ENCODE measurements at regions not wholly inside any gene's neighbourhood (a gene's known extent, or its start where the extent isn't known, plus 50 kb on each side); places are given as distances from the start of the nearest gene placed in this dataset.
"Not testable (repeated sequence)": the region's sequence is repeated elsewhere in the genome, so short reads cannot be mapped to it uniquely, and the experiment has no call there.

GRCh38 chr10:16117305-16117695 lies 257.0 kb upstream of the MINDY3 start:
- DNase-seq, result no peak

GRCh38 chr10:16119445-16119844 lies 259.1 kb upstream of the MINDY3 start:
- DNase-seq, result no peak

GRCh38 chr10:16120563-16120962 lies 260.3 kb upstream of the MINDY3 start:
- DNase-seq, result no peak

- no peak for DNase-seq
Measured at GRCh38 chr10:16141499-16141898, 281.2 kb upstream of the MINDY3 start.

GRCh38 chr10:16146993-16147392 lies 286.7 kb upstream of the MINDY3 start:
- no peak for DNase-seq

- DNase-seq, result no peak
Measured at GRCh38 chr10:16155834-16156233, 281.0 kb upstream of the PTER start.

- no peak for DNase-seq
Measured at GRCh38 chr10:16156681-16157080, 280.1 kb upstream of the PTER start.

- DNase-seq, result not testable (repeated sequence)
Measured at GRCh38 chr10:16165067-16165466, 271.7 kb upstream of the PTER start.

GRCh38 chr10:16182144-16182543 lies 254.7 kb upstream of the PTER start:
- no peak for DNase-seq

GRCh38 chr10:16182688-16183087 lies 254.1 kb upstream of the PTER start:
- no peak for DNase-seq

GRCh38 chr10:16184096-16184597 lies 252.7 kb upstream of the PTER start:
- DNase-seq, result no peak

- no peak for DNase-seq
Measured at GRCh38 chr10:16184906-16185305, 251.9 kb upstream of the PTER start.

GRCh38 chr10:16186564-16186963 lies 250.2 kb upstream of the PTER start:
- no peak for DNase-seq

- DNase-seq, result no peak
Measured at GRCh38 chr10:16187161-16187560, 249.6 kb upstream of the PTER start.

GRCh38 chr10:16192337-16192736 lies 244.5 kb upstream of the PTER start:
- no peak for DNase-seq

- no peak for DNase-seq
Measured at GRCh38 chr10:16193241-16193640, 243.6 kb upstream of the PTER start.

GRCh38 chr10:16195178-16195769 lies 241.5 kb upstream of the PTER start:
- no peak for DNase-seq

GRCh38 chr10:16195894-16196293 lies 240.9 kb upstream of the PTER start:
- no peak for DNase-seq

GRCh38 chr10:16199216-16199615 lies 237.6 kb upstream of the PTER start:
- no peak for DNase-seq

- not testable (repeated sequence) for DNase-seq
Measured at GRCh38 chr10:16223618-16224017, 213.2 kb upstream of the PTER start.

GRCh38 chr10:16227674-16228073 lies 209.1 kb upstream of the PTER start:
- no peak for DNase-seq

GRCh38 chr10:16231176-16231575 lies 205.6 kb upstream of the PTER start:
- no peak for DNase-seq

GRCh38 chr10:16231734-16232435 lies 204.9 kb upstream of the PTER start:
- DNase-seq, result no peak

- DNase-seq, result no peak
Measured at GRCh38 chr10:16232441-16232840, 204.4 kb upstream of the PTER start.

- no peak for DNase-seq
Measured at GRCh38 chr10:16234916-16235315, 201.9 kb upstream of the PTER start.
